ENCODE measurements at regions not wholly inside any gene's neighbourhood (a gene's known extent, or its start where the extent isn't known, plus 50 kb on each side); places are given as distances from the start of the nearest gene placed in this dataset.

DNA sequence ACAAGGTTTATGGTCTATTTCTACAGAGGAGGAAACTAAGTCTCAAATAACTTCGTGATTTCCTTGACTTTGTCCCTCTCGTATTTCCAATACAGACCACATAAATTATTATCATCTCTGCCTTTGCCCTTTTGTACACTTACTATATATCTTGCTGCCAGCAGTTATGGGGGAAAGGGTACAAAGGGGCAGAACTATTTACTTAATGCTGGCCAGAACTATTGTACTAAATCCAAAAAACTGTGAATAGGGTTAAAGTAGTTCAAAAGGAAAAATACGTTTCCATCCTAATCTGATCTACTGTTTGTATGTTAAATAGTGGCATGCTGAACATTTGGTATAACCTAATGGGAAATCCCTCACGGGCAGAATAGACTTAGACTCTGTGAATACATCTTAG lies 537.3 kb upstream of the SEMA6D start:
- H3K27ac Mint-ChIP-seq: no peak overlapping the region
- peaks cover 2% of the 10 kb centered on the region for H3K4me1 Mint-ChIP-seq
- H3K9me3 ChIP-seq (ENCODE audit: control insufficient read depth, low read length, poor library complexity, severe bottlenecking): no peaks in the 10 kb centered on the region
- no peaks in the 10 kb centered on the region for H3K36me3 Mint-ChIP-seq (ENCODE audit: low read depth)
- H3K27me3 Mint-ChIP-seq: peaks cover 20% of the 10 kb centered on the region
- ATAC-seq (no peak), DNase-seq (no peak)
- no peak overlapping the region for H3K4me3 Mint-ChIP-seq

DNA sequence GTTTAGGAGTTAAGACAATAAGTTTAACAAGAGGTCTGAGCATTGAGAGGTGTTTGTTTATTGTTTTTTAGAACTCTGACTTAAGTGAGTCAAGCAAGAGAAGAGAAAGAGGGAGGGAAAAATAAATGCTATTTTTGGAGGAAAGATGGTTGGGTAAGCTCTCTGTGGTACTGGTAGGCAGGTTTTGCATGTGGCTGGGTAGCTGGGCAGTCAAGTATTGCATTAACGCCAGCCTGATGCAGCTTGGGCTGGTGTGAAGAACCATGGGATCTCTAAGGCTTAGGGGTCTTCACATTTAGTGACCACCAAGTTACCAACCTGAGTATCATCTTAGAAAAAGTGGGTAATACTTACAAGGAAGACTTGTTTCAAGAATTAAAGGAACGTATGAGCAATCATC lies 534.5 kb upstream of the SEMA6D start:
- H3K4me3 Mint-ChIP-seq: no peak overlapping the region
- H3K27me3 Mint-ChIP-seq: peaks cover 33% of the 10 kb centered on the region
- H3K9me3 ChIP-seq (ENCODE audit: control insufficient read depth, low read length, poor library complexity, severe bottlenecking): no peaks in the 10 kb centered on the region
- DNase-seq (no peak), ATAC-seq (no peak)
- H3K27ac Mint-ChIP-seq: no peak overlapping the region
- no peaks in the 10 kb centered on the region for H3K36me3 Mint-ChIP-seq (ENCODE audit: low read depth)
- peaks cover 3% of the 10 kb centered on the region for H3K4me1 Mint-ChIP-seq

DNA sequence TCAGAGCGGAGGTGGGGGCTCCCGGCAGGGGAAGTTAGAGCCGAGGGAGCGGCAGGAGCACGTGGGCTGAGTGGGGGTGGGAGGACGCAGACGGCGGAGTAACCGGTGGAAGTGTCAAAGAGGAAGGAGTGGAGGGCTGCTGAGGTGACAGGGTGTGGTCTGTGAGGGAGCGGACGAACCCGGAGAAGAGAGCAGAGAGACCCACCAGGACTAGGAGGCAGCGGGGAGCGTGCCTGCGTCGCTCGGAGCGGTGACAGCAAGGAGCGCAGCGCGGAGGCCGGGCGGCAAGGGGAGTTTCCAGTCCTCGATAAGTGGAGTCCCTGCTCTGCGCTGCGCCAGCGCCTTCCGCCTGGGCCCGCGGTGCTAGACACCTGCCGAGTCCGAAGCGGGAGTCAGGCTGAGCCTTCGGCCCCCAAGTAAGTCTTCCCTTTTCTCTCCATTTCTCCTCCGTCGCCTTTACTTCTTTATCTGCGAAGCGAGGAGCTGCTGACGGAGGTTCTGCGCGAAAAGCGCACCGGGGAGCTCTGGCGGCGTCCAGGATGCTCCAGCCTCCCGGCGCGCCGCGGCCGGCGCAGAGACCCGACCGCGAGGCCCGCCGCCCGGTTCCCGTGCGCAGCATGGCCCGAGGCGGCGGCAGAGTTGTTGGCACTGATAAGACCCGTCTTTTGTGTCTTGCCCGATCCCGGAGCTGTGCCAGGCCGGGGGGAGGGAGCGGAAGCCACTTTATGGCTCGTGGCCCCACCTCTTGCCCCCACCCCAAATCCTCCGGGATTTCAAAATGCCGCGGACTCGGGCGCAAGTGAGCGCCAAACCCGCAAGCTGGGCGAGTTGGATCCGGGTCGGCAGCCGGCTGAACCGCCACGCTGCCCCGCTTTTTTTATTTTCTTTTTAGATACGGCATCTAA lies 533.0 kb upstream of the SEMA6D start:
- peaks cover 3% of the 10 kb centered on the region for H3K4me1 Mint-ChIP-seq
- no peaks in the 10 kb centered on the region for H3K36me3 Mint-ChIP-seq (ENCODE audit: low read depth)
- ATAC-seq (no peak), DNase-seq (no peak)
- peak overlapping the region; percentile 77 for H3K4me3 Mint-ChIP-seq
- H3K27me3 Mint-ChIP-seq: peaks cover 42% of the 10 kb centered on the region
- no peak overlapping the region for H3K27ac Mint-ChIP-seq
- H3K9me3 ChIP-seq (ENCODE audit: control insufficient read depth, low read length, poor library complexity, severe bottlenecking): no peaks in the 10 kb centered on the region

DNA sequence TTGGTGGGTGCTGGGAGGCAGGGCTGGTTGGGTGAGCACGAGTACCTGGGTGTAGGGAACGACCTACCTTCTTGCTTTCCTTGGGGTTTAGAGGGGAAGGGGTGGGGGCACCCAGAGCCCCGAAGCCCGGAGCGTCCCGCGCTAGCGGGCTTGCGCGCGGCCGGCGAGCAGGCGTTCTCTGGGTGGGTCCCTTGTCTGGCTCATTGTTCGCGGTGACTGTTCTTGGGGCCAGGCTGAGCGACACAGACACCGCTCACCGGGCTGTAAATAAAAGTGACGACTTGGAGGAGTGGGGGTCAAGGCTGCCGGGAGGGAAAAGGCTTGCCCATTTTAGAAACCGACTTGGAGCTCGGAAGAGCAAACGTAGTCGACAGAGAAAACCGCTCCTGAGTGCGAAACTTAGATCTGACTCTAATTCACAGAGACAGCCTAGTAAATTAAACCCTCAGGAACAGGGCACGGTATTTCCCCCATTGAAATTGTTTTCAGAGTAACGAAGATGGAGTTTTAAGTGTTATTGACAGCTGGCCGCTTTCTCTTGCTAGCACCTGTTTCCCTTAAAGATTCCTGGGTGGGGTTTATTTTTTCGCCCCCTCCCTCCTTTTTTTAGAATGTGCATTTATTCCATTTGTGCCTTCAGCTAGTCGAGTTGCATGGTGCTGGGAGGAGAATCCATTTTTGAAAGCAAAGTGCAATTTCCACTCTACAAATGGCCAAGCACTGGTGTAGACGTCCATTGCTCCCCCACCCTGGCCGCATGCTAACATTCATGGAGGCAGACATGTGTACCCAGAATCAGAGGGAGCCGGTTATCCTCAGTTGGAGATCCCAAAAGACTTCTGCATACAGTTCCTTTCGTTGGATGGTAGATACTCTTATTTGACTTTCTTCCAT lies 532.1 kb upstream of the SEMA6D start:
- ATAC-seq: no peak
- Mint-ChIP-seq H3K27me3 (peaks cover 43% of the 10 kb centered on the region), H3K4me1 (peaks cover 3% of the 10 kb centered on the region), H3K4me3 (peak overlapping the region; percentile 77), H3K36me3 (ENCODE audit: low read depth) (no peaks in the 10 kb centered on the region), H3K27ac (no peak overlapping the region)
- H3K9me3 ChIP-seq (ENCODE audit: control insufficient read depth, low read length, poor library complexity, severe bottlenecking): no peaks in the 10 kb centered on the region
- no peak for DNase-seq

DNA sequence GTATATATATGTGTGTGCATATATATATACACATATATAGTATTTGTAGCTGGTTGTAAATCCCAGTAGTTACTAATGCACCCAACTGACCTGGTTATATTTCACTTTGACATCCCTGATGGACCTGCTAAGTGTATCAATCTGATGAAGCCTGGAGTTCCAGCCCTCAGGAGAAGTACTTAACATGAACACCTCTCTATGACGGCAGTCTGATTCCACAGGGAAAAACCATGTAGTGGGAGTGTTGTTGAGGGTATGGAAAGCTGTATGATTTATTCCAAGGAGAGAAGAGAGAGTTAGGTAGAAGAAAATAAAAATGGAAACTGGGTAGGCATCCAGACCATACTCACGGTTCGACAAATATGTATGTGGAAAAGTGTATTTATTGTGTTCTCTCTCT lies 531.2 kb upstream of the SEMA6D start:
- Mint-ChIP-seq H3K4me3 (no peak overlapping the region), H3K27ac (no peak overlapping the region), H3K27me3 (peaks cover 43% of the 10 kb centered on the region), H3K4me1 (peaks cover 3% of the 10 kb centered on the region), H3K36me3 (ENCODE audit: low read depth) (no peaks in the 10 kb centered on the region)
- ATAC-seq (no peak), DNase-seq (no peak)
- no peaks in the 10 kb centered on the region for H3K9me3 ChIP-seq (ENCODE audit: control insufficient read depth, low read length, poor library complexity, severe bottlenecking)

DNA sequence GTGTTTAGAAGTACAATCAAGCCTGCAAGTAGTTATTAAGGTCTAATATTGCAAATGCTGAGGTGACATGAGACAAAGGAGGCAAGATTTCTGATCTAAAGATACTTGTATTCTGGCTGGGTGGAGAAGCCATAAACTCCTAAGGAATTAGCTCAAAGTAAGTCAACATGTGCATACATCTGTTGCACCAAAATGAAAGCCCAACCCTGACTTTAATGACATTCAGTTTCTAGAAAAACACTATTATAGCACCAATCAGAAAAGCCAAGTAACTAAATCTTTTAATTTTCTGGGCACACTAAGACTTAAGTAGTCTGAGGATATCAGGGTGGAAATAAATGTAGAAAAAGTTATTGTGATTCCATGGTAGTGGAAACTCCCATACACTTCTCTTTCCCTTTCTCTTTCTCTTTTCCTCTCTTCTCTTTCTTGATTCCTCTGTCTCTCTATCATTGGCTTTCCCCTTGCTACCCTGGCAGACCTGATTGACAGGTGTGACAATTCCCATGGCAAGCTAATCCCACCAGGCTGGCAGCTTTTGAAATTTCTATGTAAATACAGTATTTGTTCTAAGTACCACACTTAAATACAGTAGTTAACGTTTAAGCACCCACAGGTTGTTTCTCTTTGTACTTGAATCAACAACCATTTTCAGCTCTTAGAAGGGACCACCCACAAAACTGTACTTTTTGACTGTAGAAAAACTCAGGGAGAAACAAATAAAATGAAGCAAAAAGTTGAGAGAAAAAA lies 528.4 kb upstream of the SEMA6D start:
- no peaks in the 10 kb centered on the region for H3K9me3 ChIP-seq (ENCODE audit: control insufficient read depth, low read length, poor library complexity, severe bottlenecking)
- ATAC-seq: no peak
- peaks cover 5% of the 10 kb centered on the region for H3K4me1 Mint-ChIP-seq
- no peaks in the 10 kb centered on the region for H3K36me3 Mint-ChIP-seq (ENCODE audit: low read depth)
- no peak overlapping the region for H3K27ac Mint-ChIP-seq
- peaks cover 29% of the 10 kb centered on the region for H3K27me3 Mint-ChIP-seq
- no peak overlapping the region for H3K4me3 Mint-ChIP-seq
- DNase-seq: no peak

DNA sequence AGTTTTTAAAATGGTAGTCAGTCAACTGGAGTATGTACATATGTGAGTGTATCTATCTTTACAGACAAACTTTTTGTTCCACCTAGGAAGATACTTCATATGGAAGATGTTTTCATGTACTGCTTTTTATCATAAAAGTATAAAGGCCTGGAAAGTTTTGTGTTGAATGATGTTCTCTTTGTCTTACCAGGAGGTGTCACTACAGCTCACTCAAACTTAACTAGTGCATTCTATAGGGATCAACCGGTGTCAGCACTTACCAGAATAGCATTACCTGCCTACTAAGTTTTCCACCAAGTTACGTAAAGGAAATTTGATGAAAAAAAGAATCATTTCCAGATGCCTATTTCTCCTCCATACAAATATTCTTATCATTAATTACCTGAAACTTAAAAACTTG lies 522.6 kb upstream of the SEMA6D start:
- no peak overlapping the region for H3K27ac Mint-ChIP-seq
- no peaks in the 10 kb centered on the region for H3K9me3 ChIP-seq (ENCODE audit: control insufficient read depth, low read length, poor library complexity, severe bottlenecking)
- ATAC-seq (no peak), DNase-seq (no peak)
- H3K4me1 Mint-ChIP-seq: peaks cover 2% of the 10 kb centered on the region
- no peaks in the 10 kb centered on the region for H3K36me3 Mint-ChIP-seq (ENCODE audit: low read depth)
- H3K27me3 Mint-ChIP-seq: peaks cover 16% of the 10 kb centered on the region
- no peak overlapping the region for H3K4me3 Mint-ChIP-seq

DNA sequence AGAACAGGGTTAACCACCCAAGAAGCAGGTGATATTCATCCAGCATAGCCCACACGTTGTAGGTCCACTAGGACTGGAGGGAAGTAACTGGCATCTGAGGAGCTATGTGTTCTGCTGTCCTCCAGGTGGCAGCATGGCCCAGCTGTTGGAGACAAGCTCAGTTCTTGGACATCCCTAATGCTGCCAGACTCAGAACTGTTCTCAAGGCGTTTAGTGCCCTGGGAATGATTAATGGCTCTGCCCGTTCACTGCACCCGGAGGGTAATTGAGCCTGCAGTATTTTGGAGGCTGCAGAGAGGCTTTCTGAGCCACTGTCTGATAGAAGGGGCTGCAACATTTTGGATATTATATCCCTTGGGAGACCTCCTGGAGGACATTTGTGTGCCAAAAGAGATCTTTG lies 521.3 kb upstream of the SEMA6D start:
- Mint-ChIP-seq H3K36me3 (ENCODE audit: low read depth) (no peaks in the 10 kb centered on the region), H3K27ac (no peak overlapping the region), H3K4me3 (no peak overlapping the region), H3K27me3 (peaks cover 18% of the 10 kb centered on the region), H3K4me1 (peaks cover 4% of the 10 kb centered on the region)
- no peaks in the 10 kb centered on the region for H3K9me3 ChIP-seq (ENCODE audit: control insufficient read depth, low read length, poor library complexity, severe bottlenecking)
- peak; percentile 37 for ATAC-seq
- DNase-seq: no peak

DNA sequence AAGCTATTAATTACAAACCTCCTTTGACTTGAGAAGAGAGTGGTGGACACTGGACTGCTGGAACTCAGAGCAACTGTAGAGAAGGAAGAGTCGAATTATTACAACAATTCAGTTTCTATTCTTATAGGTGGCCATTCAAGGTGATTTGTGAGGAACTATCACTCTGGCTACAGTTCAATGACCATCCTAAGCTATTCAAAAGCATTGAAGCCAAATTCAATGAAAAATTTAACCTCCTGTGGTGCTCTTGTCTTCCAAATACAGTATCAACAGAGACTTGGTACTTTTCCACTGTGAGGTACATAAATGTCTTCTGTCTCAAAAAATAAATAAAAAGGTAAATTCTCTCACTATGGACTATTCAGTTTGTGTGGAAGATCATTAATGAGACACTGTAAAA lies 513.3 kb upstream of the SEMA6D start:
- H3K27ac Mint-ChIP-seq: no peak overlapping the region
- no peak for DNase-seq
- peaks cover 2% of the 10 kb centered on the region for H3K4me1 Mint-ChIP-seq
- no peak for ATAC-seq
- H3K36me3 Mint-ChIP-seq (ENCODE audit: low read depth): no peaks in the 10 kb centered on the region
- no peak overlapping the region for H3K4me3 Mint-ChIP-seq
- peaks cover 5% of the 10 kb centered on the region for H3K27me3 Mint-ChIP-seq
- no peaks in the 10 kb centered on the region for H3K9me3 ChIP-seq (ENCODE audit: control insufficient read depth, low read length, poor library complexity, severe bottlenecking)

DNA sequence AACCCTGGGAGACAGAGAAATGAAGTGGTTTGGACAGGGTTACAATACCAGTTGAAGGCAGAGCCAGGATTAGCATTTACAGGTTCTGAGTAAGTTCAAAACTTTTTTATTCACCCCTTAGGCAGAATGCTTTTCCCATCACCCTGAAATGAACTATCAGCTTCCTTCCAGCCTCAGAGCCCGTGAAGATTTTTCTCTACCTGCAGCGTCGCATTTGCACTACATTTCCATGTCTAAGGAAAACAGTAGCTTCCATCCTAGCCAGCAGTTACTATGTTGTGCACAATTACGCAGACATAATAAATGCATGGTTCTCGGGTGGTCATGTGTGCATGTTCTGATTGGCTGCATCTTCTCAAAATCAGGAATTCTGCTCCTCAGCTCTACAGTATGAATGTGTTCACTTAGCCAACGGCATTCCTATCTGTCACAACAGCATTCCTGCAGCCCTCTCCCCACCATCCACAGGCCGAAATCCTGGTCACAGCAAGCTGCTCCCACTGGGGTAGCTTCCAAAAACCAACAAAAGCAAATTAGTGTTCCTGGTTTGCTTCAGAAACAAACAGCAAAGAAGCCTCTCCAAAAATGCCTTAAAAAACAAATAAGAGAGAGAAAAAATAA lies 510.8 kb upstream of the SEMA6D start:
- H3K36me3 Mint-ChIP-seq (ENCODE audit: low read depth): no peaks in the 10 kb centered on the region
- no peaks in the 10 kb centered on the region for H3K27me3 Mint-ChIP-seq
- no peak overlapping the region for H3K4me3 Mint-ChIP-seq
- H3K27ac Mint-ChIP-seq: no peak overlapping the region
- ATAC-seq: no peak
- H3K4me1 Mint-ChIP-seq: no peaks in the 10 kb centered on the region
- H3K9me3 ChIP-seq (ENCODE audit: control insufficient read depth, low read length, poor library complexity, severe bottlenecking): no peaks in the 10 kb centered on the region
- no peak for DNase-seq

DNA sequence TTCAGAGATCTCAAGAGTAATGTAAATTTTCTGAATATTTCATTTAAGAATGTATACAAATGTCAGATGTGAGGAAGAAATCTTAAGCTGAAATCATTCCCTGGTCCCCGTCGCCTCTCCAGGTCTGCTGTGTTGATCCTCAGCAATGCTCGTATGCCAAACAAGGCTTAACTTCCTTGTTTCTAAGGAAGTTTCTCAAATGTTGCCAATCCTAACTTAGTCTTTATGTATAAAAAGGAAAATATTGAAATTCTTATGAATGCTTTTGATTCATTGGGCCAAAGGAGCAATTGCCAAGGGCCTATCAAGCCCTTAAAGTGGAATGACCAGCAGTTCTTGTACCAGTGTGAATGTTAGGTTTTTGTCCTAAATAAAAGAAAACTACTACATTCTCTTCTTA lies 507.7 kb upstream of the SEMA6D start:
- no peak for ATAC-seq
- no peaks in the 10 kb centered on the region for H3K4me1 Mint-ChIP-seq
- DNase-seq: no peak
- no peak overlapping the region for H3K4me3 Mint-ChIP-seq
- H3K36me3 Mint-ChIP-seq (ENCODE audit: low read depth): no peaks in the 10 kb centered on the region
- H3K27ac Mint-ChIP-seq: no peak overlapping the region
- H3K9me3 ChIP-seq (ENCODE audit: control insufficient read depth, low read length, poor library complexity, severe bottlenecking): no peaks in the 10 kb centered on the region
- no peaks in the 10 kb centered on the region for H3K27me3 Mint-ChIP-seq

DNA sequence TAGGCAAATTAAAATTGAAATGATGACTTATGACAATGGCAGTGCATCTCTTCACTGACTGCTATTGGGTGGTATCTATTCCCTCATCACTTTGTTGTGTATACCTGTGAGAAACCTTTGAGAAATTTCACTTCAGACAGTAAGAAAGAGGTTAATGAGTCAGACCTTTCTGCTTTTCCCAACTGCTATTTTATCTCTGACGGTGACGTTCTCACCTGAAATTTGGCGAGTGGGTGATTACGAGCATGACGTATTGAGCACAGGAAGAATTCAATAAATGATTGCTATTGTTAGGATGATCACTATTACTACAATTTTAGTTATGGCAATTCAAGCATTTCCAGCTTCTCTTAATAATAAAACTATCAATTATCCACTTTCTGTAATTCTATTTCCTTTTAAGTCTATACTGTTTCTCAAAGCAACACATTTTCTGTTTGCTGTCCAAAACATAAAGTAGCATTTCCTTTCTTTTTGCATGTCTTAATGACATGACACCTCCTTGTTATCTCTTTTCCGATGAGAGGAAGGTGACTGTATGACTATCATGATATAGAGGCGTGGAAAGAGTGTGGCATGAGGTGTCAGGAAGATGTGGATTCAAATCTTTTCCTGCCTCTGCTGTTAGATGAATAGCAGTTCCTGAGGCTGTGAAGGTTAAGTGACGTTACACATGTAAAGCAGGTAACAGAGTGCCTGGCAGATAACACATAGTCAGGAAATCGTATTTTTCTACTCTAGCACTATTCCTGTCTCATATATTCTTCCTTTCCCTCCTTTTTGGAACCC lies 504.9 kb upstream of the SEMA6D start:
- Mint-ChIP-seq H3K27ac (no peak overlapping the region), H3K27me3 (no peaks in the 10 kb centered on the region), H3K4me1 (no peaks in the 10 kb centered on the region), H3K36me3 (ENCODE audit: low read depth) (no peaks in the 10 kb centered on the region), H3K4me3 (no peak overlapping the region)
- no peaks in the 10 kb centered on the region for H3K9me3 ChIP-seq (ENCODE audit: control insufficient read depth, low read length, poor library complexity, severe bottlenecking)
- ATAC-seq (no peak), DNase-seq (no peak)
